Breast epithelium (tissue), 3 donors: ENCODE measurements at regions not wholly inside any gene's neighbourhood (a gene's known extent, or its start where the extent isn't known, plus 50 kb on each side); places are given as distances from the start of the nearest gene placed in this dataset.

Experiments used
- CTCF ChIP-seq, 3 donors: fragments of 450-650 bp; IDR thresholded peaks; one replicate each; pipeline ENCODE4 v1.5.1; 2016 to 2017; ENCODE audit warnings: antibody characterized with exemption in 3 of 3, mild to moderate bottlenecking in 3 of 3, moderate library complexity in 3 of 3
- POLR2A ChIP-seq: fragments of 450-650 bp; IDR thresholded peaks from one replicate; pipeline ENCODE4 v1.6.1; 2016; ENCODE audit warnings: antibody characterized with exemption, mild to moderate bottlenecking, moderate library complexity
- POLR2AphosphoS5 ChIP-seq, 3 donors: sonication (generic); formaldehyde crosslinking; IDR thresholded peaks; one replicate each; pipeline ENCODE4 v1.6.1; 2017; ENCODE audit warnings: antibody characterized with exemption in 3 of 3

GRCh38 chr1:219533280-219533679 lies 79.6 kb downstream of the ZC3H11B start:
- TF ChIP-seq POLR2AphosphoS5 (IDR thresholded peaks at IDR 0.05) (no peak), CTCF (IDR thresholded peaks at IDR 0.05) (no peak), POLR2A (no peak)
